Mammary epithelial cell (primary cell): ENCODE measurements at regions not wholly inside any gene's neighbourhood (a gene's known extent, or its start where the extent isn't known, plus 50 kb on each side); places are given as distances from the start of the nearest gene placed in this dataset.

Experiments used
- CTCF ChIP-seq, 2 donors: IDR thresholded peaks in 1 of 2; conservative IDR thresholded peaks in 1 of 2; 2 replicates each; pipeline ENCODE4 v1.5.1; 2011 to 2012; ENCODE audit warnings: inconsistent platforms in 2 of 2, low read length in 2 of 2, mild to moderate bottlenecking in 2 of 2, control low read depth in 1 of 2, low read depth in 1 of 2; ENCODE audit not compliant: insufficient read depth in 1 of 2; ENCODE audit errors: extremely low read depth in 1 of 2
- EZH2 ChIP-seq: IDR thresholded peaks from 2 replicates; pipeline ENCODE4 v1.6.1; 2012; ENCODE audit warnings: low read length, inconsistent platforms, borderline replicate concordance

GRCh38 chr1:221612047-221612777 lies 129.7 kb downstream of the DUSP10 start:
- TF ChIP-seq CTCF (conservative IDR thresholded peaks at IDR 0.05 in 1 of 2, IDR thresholded peaks at IDR 0.05 in 1 of 2; ENCODE audit: extremely low read depth in 1 of 2, insufficient read depth in 1 of 2, low read depth in 1 of 2, low read length in 2 of 2) (no peak), EZH2 (no peak)
